ENCODE measurements at regions not wholly inside any gene's neighbourhood (a gene's known extent, or its start where the extent isn't known, plus 50 kb on each side); places are given as distances from the start of the nearest gene placed in this dataset.

DNA sequence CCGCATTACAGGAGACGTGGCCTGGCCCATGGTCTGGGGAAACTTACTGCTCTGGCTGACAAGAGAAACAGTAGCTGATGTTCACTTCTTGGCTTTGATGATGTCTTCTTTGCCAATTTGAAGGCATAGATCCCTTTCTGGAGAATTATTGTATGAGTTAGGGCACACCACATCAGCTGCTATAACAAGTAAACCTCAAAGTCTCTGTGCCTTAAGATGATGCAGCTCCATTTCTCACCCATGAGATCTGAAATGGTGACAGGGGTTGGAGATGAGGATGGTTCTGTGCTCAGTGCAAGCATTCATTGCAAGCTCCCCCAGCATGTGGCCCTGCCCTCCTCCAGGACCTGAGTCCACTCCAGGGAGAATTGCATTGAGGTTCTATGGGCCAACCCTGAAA lies 157.4 kb downstream of the IRX5 start:
- TF ChIP-seq POLR2AphosphoS5 (IDR thresholded peaks at IDR 0.05; ENCODE audit: insufficient read depth, low read depth, low read length) = no peak
- TF ChIP-seq GATA2 (IDR thresholded peaks at IDR 0.05; ENCODE audit: insufficient read depth, insufficient read length, low read depth, low read length) = no peak
- TF ChIP-seq, protein P1, sequence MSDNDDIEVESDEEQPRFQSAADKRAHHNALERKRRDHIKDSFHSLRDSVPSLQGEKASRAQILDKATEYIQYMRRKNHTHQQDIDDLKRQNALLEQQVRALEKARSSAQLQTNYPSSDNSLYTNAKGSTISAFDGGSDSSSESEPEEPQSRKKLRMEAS (IDR thresholded peaks at IDR 0.05; ENCODE audit: insufficient read depth, insufficient read length) = no peak
- TF ChIP-seq FOS (IDR thresholded peaks at IDR 0.05; ENCODE audit: borderline replicate concordance, insufficient read depth, low read length) = no peak
- no peak for TF ChIP-seq JUN (IDR thresholded peaks at IDR 0.05; ENCODE audit: borderline replicate concordance, insufficient read depth, insufficient read length, low read depth)
- TF ChIP-seq MYC (IDR thresholded peaks at IDR 0.05; ENCODE audit: low read depth, low read length) = no peak
- no peak for TF ChIP-seq POLR2A (IDR thresholded peaks at IDR 0.05; ENCODE audit: low read depth, low read length)
- TF ChIP-seq EZH2 (IDR thresholded peaks at IDR 0.05; ENCODE audit: borderline replicate concordance, low read depth, low read length, severe bottlenecking) = no peak
- TF ChIP-seq CTCF (IDR thresholded peaks at IDR 0.05; ENCODE audit: extremely low read depth in 1 of 2, insufficient read depth in 1 of 2, low read depth in 1 of 2, low read length in 2 of 2) = no peak
- H3K4me3 ChIP-seq (replicated peaks in 1 of 3; ENCODE audit: insufficient read depth in 1 of 3, low read depth in 1 of 3, low read length in 3 of 3) = no peak overlapping the region
- dilution Hi-C loops (cut with MboI; ENCODE audit: extremely low pct_ligation_motif_present, low sequenced_read_pairs) (no loop called here), intact Hi-C loops (cut with micrococcal nuclease) (no loop called here)
- no peak overlapping the region for H3K27ac ChIP-seq (ENCODE audit: insufficient read depth, low read depth, low read length)
- DNase-seq (ENCODE audit: low read depth, low spot score) = no peak
- H3K9me3 ChIP-seq (replicated peaks; ENCODE audit: control insufficient read depth, insufficient read depth, low read length) = peaks cover 2% of the 10 kb centered on the region
- no peaks in the 10 kb centered on the region for H3K9me1 ChIP-seq (replicated peaks; ENCODE audit: control insufficient read depth, extremely low read depth, insufficient read depth, low read length)
- no peak overlapping the region for H3K9ac ChIP-seq (replicated peaks; ENCODE audit: extremely low read depth, insufficient read depth, low read length)
- H3K27me3 ChIP-seq (ENCODE audit: control insufficient read depth in 2 of 2, insufficient read depth in 2 of 2, low read length in 2 of 2) = no peaks in the 10 kb centered on the region
- H3K4me2 ChIP-seq (ENCODE audit: insufficient read depth, low read length) = no peak overlapping the region
- no peaks in the 10 kb centered on the region for H3K79me2 ChIP-seq (ENCODE audit: control insufficient read depth, insufficient read depth, low read length)
- H3K4me1 ChIP-seq (ENCODE audit: control insufficient read depth, extremely low read depth, insufficient read depth, low read length) = no peaks in the 10 kb centered on the region
- FAIRE-seq = no peak
- CTCF ChIA-PET = no interaction called here
- BruUV-seq (replicated peaks) = no TSS peak
- no peaks in the 10 kb centered on the region for H4K20me1 ChIP-seq (replicated peaks; ENCODE audit: control insufficient read depth, extremely low read depth, insufficient read depth, low read length)
- POLR2A ChIA-PET = no interaction called here
- no peaks in the 10 kb centered on the region for H3K36me3 ChIP-seq (ENCODE audit: control insufficient read depth in 2 of 2, extremely low read depth in 1 of 2, insufficient read depth in 2 of 2, low read length in 2 of 2)
- H2AFZ ChIP-seq (ENCODE audit: low read depth, low read length) = no peak overlapping the region

All from endothelial cell of umbilical vein (primary cell).